ENCODE measurements at regions not wholly inside any gene's neighbourhood (a gene's known extent, or its start where the extent isn't known, plus 50 kb on each side); places are given as distances from the start of the nearest gene placed in this dataset.

DNA sequence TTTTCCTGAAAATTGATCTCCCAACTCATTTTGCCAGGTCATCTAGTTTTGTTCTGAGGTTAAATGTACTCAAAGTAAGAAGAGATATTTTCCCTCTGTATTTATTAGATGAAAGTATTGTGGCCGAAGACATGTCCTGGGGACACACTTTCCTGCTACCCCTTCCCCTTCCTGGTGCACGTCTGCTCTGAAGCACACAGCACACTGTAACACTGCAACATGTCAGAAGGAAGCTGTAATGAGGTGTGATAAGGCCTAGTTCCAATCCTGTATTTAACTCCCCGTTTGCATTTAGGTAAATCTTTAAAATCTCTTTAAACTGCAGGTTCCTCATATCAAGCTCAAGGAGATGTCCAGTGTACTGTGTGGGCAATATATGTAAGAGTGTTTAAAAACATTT is 99.4 kb downstream of the HDGFL1 start:
- no peak for DNase-seq (ENCODE audit: low read depth)

DNA sequence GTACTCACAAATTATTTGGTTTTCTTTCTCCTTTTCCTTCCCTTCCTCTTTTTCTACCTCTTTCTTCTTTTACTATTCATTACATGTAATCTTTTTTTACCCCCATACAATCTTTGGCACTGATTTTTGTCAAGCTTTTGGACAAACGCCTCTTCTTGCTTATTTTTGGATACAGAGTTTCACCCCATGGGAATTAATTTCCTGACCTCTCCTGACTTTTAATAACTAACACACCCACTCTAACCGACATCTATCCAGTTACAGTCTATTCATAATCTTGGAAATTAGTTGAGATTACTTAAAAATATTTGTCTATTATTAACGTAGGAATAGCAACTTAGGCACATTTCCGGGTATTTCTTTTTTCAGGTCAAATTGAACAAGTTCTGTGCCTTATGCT is 101.2 kb downstream of the HDGFL1 start:
- DNase-seq (ENCODE audit: low read depth) = no peak

DNA sequence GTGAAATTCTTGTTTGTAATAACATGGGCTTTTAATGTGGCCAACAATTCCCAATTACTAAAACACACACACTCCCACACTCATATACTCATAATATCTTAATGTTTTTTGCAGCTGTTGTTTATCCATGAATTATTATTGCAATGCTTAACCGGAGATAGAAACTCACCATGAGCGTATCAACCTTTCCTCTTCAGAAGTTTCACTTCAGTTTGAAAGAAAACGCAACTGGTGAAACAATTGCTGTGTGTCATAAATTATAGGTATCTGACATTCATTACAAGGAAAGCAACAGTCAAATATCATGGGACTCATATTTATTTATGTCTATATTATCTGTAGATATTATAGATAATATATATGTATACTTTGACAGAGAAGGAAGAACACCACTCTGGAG is 104.1 kb downstream of the HDGFL1 start:
- DNase-seq (ENCODE audit: low read depth) = peak; percentile 20

DNA sequence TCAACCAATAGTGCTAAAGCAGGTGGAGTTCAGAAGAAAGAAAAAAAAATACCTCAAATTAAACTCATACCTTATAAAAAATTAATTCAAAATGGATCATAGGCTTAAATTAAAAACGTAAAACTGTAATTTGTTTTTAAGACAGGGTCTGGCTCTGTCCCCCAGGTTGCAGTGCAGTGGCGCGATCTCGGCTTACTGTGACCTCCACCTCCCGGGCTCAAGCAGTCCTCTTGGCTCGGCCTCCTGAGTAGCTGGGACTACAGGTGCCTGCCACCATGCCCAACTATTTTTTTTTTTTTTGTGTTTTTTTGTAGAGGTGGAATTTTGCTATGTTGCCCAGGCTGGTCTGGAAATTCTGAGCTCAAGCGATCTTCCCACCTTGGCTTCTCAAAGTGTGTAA is 111.6 kb downstream of the HDGFL1 start:
- DNase-seq (ENCODE audit: low read depth) = no peak

DNA sequence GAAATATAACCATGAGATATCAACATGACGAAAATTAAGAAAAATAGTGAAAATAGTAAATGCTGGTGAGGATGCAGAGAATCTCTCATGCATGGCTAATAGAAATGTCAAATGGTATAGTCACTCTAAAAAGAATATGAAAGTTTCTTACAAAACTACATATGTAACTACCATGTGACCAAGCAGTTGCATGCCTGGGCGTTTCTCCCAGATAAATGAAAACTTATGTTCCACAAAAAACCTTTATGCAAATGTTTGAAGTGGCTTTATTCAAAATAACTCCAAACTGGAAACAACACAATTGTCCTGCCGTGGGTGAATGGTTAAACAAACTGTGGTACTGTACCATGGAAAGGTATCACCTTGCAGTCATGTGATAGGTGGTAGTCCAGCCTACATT is 112.4 kb downstream of the HDGFL1 start:
- DNase-seq (ENCODE audit: low read depth) = no peak

DNA sequence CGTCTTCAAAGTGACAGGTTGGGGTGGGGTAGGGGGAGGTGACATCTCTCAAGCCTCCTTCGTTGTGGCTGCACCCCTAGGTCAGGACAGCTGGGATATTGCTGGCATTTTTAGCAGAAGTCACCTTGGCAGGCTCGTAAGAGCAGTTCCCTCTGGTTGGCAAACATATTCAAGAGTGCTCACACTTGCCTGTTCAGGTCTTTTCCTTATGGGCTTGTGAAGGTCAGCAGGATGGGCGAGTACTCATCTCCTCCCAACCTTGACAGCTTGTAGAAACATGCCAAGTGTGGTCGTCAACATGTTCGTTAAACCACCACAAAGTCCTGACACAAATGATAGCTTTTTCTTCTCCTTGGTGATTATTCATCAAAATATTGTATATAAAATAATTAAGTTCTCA is 113.6 kb downstream of the HDGFL1 start:
- DNase-seq (ENCODE audit: low read depth) = no peak

DNA sequence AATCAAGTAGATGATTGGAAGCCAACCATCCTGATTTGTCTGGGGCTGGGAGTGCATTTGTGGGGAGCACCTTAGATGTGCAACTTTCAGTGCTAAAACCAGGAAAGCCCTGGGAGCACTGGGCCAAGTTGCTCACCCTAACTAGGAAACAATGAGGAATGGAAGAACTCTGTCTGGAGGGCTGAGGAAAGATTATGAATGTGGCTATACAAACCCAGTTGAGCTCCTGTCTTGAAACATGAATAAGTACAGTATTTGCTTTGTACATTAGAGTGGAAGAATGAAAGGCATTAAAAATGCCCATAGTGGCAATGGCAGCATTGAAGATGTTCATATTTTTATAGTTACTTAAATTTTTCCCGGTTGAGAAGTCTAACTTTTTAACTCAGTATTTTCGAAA is 121.1 kb downstream of the HDGFL1 start:
- DNase-seq (ENCODE audit: low read depth) = no peak

DNA sequence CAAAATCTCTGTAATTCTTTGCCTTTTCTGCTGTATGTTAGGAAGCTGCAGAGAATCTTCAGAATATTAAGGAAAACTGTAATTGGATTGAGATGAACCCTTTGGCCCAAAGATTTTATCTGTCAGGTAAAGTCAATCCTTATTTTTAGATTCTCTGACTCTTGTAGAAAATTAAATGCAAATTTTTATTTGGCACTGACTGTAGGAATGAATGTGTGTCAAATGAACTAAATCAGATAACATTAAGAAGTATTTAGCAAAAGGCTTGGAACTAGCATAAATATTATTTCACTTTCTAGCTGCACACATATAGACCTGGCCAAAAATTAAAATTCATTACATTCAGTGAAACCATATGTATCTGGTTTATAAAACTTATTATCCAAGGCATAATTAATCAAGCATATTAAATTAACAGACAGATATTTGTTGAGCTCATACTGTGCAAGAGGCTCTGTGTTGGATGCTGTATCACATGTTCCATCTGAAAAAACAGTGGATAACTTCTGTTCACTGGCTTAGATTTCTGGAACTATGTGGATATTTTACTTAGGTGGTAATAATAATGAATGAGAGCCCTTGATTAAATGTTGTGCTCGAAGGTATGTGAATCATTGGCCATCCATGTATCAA is 124.8 kb downstream of the HDGFL1 start:
- DNase-seq (ENCODE audit: low read depth) = no peak

DNA sequence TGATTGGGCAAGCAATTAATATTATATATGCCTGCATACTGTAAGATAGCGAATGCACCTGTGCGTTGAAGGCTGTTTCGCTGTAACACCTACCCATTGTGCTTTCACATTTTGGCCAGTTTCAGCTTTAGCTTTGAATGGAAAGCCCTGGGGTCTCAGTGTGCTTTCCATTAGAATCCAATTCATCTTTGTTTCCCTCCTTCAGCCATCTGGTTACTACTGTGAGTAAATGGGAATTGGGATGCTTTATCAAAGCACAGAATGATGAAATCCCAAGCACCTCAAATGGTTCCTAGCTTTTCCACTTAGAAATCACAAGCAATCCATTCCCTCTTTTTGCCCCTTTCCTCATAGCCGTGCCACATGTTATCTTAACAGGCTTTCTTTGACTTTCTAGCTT is 127.1 kb downstream of the HDGFL1 start:
- DNase-seq (ENCODE audit: low read depth) = no peak

DNA sequence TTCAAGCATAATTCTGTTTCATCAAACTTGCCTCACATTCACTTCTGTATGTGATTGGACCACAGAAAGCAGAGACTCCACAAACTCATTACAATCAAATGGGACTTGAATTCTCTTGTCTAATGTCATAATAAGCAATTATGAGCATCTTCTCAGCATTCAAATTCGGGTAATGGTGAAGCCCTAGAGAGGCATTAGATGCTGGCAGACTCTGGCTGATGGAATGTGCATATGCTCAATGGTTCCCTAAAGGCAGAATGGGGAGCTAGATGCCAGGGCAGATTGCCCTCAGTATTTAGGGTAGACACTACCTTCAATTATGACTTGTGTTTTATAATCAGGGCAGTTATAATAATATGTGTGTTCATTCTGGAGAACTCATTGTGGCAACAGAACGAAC is 127.9 kb downstream of the HDGFL1 start:
- DNase-seq (ENCODE audit: low read depth) = no peak

DNA sequence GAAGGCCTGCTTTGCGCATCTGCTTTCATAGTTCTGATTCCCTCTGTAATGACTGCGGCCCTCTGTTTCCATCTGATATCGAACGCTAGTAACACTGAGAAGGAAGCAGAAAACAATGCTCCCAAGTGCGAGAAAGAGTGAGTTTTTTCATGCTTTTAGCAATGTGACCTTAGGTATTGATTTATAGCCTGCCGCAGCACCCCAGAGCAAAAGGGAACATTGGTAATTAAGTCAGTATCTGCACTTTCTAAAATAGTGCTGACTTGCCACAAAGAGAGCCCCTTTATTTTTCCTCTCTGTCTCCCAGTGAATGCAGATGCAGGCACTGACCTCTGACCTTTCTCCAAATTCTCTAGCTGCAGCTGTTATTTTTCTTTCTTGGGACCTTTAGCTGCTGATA is 129.8 kb downstream of the HDGFL1 start:
- DNase-seq (ENCODE audit: low read depth) = peak; percentile 55

DNA sequence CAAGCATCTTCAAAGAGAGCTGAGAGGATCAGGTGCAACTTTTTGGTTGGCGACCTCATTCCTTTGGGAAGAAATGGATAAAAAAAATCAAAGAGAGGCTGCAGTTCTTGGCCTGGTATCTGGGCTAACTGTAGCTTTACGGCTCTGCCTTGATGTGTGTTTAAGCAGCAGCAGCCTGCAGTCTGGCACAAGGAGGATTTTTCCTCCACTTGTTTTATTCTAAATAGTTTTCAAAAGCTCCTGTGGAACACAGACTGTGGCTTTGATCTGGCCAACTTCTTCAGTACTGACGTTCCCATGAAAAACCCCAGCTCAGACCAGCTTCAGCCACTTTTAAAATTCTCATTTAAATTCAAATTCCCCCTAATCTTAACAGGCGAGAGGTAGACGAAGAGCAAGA is 137.3 kb downstream of the HDGFL1 start:
- no peak for DNase-seq (ENCODE audit: low read depth)

DNA sequence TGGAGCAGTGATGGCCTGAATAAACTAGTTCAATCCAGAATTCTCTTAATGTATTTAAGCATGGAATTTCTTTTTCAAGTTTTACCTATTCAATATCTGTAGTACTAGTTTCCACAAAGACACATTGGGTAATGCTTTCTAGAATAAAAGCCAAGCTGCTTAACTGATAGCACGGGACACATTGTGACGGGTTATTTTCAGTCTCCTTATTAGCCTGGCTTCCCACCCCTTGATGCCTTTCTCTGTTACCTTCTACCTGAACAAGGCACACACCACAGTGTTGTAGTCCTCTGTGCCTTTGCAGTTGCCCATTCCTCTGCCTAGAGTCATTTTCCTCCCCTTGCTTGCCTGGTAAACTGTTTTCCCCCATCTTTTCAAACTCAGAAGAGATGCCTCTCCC is 139.1 kb downstream of the HDGFL1 start:
- no peak for DNase-seq (ENCODE audit: low read depth)

DNA sequence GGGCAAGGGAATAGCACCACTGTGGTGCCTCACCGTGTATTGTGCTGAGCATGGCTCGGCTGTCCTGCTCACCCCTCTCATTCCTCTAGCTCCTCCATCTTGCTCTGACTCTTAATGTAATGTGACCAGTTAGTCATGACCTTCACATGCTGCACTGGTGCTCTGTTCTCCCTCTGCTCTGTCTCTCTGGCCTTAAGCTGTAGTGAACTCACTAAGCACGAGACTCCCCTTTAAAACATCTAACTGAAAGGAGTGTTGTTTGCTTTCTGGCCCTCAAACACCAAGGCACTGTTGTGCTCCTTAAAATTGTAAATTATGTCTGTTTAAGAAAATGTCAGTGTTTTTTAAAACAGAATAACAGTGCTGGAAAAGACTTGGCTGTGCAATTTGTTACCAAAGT is 140.4 kb downstream of the HDGFL1 start:
- DNase-seq (ENCODE audit: low read depth) = peak; percentile 8

DNA sequence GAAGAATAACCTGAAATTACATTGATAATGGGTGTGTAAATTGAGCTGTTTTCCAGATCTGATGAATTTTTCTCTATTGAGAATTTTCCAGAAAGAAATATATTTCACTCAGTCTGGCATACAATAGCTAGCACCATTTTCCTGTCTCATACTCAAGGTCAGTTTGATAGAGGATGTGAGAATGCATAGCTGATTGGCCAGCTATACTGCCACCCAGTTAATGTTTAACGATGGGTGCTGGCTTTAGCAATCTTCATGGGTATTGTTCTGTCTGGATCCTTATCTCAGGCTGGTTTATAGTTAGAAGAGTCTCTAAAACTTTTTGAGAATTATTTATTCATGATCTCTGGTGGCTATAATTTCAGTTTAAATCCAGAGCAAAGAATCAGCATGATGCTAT is 147.4 kb downstream of the HDGFL1 start:
- DNase-seq (ENCODE audit: low read depth) = no peak

DNA sequence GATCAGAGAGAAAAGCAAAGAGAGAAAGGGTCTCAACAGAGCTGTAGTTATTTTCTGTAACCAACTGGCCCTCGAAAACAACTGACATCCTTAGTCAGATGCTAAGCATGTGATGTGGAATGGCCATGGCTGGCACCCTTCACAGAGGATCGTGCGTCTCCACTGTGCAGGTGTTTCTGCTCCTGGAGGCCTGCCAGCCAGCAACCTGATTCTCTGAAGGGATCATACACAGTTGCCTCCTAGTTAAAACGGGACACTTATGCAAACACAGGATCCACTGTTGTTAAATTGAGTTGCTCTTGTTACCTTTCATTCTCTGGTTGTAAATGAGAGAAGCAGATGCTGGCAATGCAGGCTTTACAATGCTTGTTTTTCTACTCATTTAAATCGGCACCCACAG is 148.5 kb downstream of the HDGFL1 start:
- DNase-seq (ENCODE audit: low read depth) = no peak

DNA sequence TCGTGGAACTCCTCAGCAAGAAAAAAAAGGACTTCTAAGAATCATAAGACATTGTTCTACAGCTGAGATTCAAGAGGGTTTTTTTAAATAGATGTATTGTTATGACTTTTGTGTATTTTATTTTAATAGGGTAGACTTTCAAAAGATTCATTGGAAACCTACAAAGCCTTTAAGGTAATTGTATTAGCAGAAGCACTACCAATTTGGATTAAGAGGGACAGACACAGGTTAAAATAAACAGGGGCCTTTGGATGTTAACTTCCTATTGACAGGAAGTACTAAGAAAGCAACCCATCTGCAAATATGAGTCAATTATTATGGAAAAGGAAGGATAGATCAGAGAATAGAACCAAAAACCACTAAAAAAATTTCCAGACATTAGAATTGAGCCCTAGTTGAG is 153.5 kb downstream of the HDGFL1 start:
- no peak for DNase-seq (ENCODE audit: low read depth)

DNA sequence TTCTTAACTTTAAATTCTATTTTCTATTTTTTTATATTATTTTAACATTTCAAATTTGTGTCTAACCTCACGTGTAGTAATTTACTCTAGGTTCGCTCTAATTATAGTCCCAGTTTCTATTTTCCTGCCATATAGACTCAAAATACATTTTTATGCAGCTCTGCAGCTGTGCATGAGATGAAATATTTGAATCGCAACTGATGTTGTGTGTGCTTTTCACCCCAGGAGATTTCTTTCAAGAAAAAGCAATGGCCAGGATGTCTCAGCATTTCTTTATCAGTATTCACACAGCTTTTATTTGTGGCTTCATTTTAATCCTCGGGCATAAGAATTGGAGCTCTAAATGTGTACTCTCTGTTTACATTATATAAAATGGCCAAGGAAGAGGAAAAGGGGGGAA is 157.6 kb downstream of the HDGFL1 start:
- DNase-seq (ENCODE audit: low read depth) = no peak

DNA sequence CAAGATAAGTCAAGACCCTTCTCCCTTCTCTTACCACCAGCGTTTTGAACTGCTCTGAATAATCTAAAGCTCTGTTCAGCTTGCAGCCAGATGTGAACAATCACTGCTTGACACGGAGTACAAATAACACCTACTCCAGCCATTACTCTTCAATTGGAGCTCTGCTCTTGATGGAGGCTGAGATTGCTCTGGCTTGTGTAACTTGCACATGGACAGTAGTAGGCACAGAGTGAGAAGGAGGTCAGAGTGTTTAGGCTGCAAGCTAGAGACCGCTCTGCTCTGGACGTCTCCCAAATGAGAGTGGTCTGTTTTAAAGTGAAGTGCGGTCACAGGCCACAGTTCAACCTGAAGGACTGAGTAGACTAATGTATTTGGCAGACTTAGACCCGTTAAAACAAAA is 158.3 kb downstream of the HDGFL1 start:
- no peak for DNase-seq (ENCODE audit: low read depth)

DNA sequence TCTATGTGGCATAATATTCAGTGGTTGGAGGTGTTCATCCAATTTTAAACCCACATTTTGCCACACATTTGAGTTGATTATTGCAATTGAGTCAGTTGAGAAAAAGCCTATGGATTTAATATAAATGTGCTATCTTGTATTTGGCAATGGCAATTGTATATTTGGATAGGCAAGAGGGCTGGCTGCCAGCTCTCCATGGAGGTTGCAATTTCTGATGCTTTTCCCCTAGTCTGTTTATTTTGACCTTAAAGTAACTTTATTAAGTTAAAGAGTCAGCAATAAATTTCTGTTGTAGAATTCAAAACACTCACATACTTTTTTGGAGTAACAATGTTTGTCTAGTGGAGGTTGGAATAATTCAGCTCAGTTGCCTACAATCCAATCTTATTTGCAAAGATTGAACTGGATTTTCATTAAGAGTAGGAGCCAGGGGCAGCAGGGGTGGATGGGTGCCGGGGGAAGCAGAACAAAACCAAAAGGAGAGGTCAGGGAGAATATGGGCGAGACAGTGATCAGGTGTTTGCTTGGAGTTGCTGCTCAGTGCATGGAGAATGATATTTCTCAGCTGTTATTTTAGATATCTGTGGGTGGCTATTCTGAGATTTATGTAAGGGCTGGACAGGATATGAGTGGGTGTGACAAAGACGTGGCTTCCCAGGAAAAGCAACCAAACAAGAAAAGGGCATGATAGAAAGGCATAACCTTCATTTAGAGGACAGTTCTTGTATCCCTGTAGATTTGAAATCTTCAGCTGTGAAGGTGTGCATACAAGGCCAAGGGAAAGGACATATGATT is 163.0 kb downstream of the HDGFL1 start:
- DNase-seq (ENCODE audit: low read depth) = peak; percentile 22

DNA sequence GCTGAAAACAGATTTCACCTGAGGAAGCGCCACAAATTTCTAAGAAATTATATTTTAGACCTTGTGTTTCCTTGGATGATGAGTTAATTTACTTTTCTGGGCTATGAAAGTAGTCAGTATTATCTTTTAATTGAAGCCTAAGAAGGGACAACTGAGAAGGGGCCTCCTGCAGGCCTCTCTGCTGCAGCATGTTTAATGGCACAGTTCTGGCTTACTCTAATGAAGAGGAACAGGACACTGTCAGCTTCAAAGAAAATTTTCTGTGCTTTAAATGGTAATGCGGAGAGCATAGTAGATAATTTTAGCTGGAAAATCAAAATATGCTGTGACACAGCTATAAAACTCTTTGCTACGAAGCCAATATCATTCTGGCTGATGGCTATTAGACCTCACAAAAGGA is 167.4 kb downstream of the HDGFL1 start:
- no peak for DNase-seq (ENCODE audit: low read depth)

DNA sequence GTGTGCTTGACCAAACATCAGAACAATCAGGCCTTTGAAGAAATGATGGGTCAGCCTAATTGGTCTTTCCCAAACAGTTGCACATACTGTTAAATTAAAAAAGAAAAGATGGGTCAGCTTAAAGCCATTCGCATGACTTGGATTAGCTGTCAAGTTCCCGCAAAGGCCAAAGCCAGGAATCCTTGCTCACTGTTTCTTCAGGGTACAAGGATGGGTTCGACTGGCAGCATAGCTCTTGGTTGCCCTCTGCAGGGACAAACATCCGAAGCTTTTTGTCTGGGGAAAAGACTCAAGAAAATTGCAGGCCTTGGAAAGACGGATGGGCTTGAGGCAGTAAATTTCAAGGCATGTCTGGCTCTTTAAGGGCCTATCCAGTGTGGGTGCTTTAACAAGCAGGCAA is 168.0 kb downstream of the HDGFL1 start:
- peak; percentile 66 for DNase-seq (ENCODE audit: low read depth)

DNA sequence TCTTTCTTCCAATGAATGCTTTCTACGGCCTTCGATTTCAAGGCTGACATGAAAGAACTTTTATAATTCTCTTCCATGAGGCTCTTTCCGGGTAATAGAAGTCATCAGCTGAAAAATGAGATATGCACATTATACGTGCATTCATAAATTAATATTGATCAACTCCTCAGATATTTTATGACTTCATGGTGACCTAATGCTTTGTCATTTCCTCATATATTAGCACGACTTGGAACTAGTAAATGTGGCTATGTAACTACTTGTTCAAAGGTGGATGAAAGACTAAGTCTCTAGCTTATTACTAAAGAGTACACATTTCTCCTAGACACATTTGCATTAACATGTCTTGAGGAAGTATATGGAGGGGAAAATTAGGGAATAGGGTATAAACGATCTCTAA is 168.8 kb downstream of the HDGFL1 start:
- no peak for DNase-seq (ENCODE audit: low read depth)

DNA sequence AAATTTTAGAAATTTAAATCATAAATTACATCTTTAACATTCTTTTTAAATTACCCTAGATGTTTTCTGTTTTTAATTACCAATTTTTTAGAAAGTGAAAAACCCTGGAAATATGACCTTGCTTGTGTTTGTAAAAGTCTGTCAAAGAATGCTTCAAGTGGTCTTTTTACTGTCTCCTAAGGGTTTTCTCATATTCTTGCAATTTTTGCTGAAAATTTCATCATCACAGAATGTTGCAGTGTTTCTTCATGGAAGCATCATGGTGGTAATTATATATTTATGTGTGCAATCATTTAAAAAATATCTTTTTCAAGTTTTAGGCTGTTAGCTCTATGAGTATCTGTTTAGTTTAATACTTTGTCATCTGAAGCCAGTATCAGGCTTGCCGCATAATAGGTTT is 178.2 kb downstream of the HDGFL1 start:
- no peak for DNase-seq (ENCODE audit: low read depth)

Measured in LHCN-M2 (cell line).